Peyer's patch (tissue), 4 donors: ENCODE measurements at regions not wholly inside any gene's neighbourhood (a gene's known extent, or its start where the extent isn't known, plus 50 kb on each side); places are given as distances from the start of the nearest gene placed in this dataset.

Experiments
- DNase-seq, 3 donors: peaks; one replicate each; pipeline ENCODE4 v3.0.0-alpha.2; 2017 to 2019
- H3K27ac ChIP-seq, 4 donors: fragments of 200-600 bp; sonication (generic); one replicate each; pipeline ENCODE4 v1.5.1; 2016 to 2019
- H3K27me3 ChIP-seq, 2 donors: fragments of 200-600 bp; sonication (generic); one replicate each; pipeline ENCODE4 v1.5.1; 2019
- H3K36me3 ChIP-seq, 3 donors: fragments of 200-600 bp; sonication (generic); one replicate each; pipeline ENCODE4 v1.5.1; 2016 to 2019
- H3K4me1 ChIP-seq, 4 donors: fragments of 200-600 bp; sonication (generic); one replicate each; pipeline ENCODE4 v1.5.1; 2016 to 2019
- H3K4me3 ChIP-seq, 4 donors: fragments of 200-600 bp; sonication (generic); 1 replicate in 3 of 4; 2 replicates in 1 of 4; pipeline ENCODE4 v1.5.1; 2016 to 2019; ENCODE audit warnings: mild to moderate bottlenecking in 1 of 4
- H3K9me3 ChIP-seq, 4 donors: fragments of 200-600 bp; sonication (generic); one replicate each; pipeline ENCODE4 v1.5.1; 2016 to 2019; ENCODE audit warnings: mild to moderate bottlenecking in 1 of 4
- CTCF ChIP-seq, 6 experiments: fragments of 450-650 bp in 4 of 6; fragments of 200-600 bp in 2 of 6; sonication (generic) in 1 of 6; IDR thresholded peaks; one replicate each; pipeline ENCODE4 v1.5.1; 2017 to 2019; ENCODE audit warnings: antibody characterized with exemption in 6 of 6, mild to moderate bottlenecking in 3 of 6, moderate library complexity in 1 of 6
- POLR2A ChIP-seq, 2 donors: fragments of 450-650 bp; IDR thresholded peaks; one replicate each; pipeline ENCODE4 v1.5.1; 2017; ENCODE audit warnings: antibody characterized with exemption in 2 of 2, mild to moderate bottlenecking in 2 of 2, moderate library complexity in 2 of 2

- H3K27me3 ChIP-seq = no peaks in the 10 kb centered on the region
- H3K27ac ChIP-seq = no peak overlapping the region
- DNase-seq = no peak
- no peaks in the 10 kb centered on the region for H3K36me3 ChIP-seq
- H3K4me1 ChIP-seq = no peaks in the 10 kb centered on the region
- no peak overlapping the region for H3K4me3 ChIP-seq
- H3K9me3 ChIP-seq = no peaks in the 10 kb centered on the region
- TF ChIP-seq POLR2A (IDR thresholded peaks at IDR 0.05) = no peak
- TF ChIP-seq CTCF (IDR thresholded peaks at IDR 0.05) = no peak
These were observed 105.0 kb upstream of the NANOS1 start for GRCh38 chr10:118924493-118924892.

GRCh38 chr10:118925404-118926071, 104.0 kb upstream of the NANOS1 start:
- no peaks in the 10 kb centered on the region for H3K27me3 ChIP-seq
- no peak for TF ChIP-seq CTCF (IDR thresholded peaks at IDR 0.05)
- TF ChIP-seq POLR2A (IDR thresholded peaks at IDR 0.05) = no peak
- peaks cover 0 to 1% (median 0%) of the 10 kb centered on the region in 4 donors for H3K9me3 ChIP-seq
- H3K36me3 ChIP-seq = no peaks in the 10 kb centered on the region
- no peak for DNase-seq
- H3K4me1 ChIP-seq = no peaks in the 10 kb centered on the region
- no peak overlapping the region for H3K27ac ChIP-seq
- no peak overlapping the region for H3K4me3 ChIP-seq

GRCh38 chr10:118926072-118926417, 103.5 kb upstream of the NANOS1 start:
- TF ChIP-seq POLR2A (IDR thresholded peaks at IDR 0.05) = no peak
- TF ChIP-seq CTCF (IDR thresholded peaks at IDR 0.05) = no peak
- DNase-seq = no peak

GRCh38 chr10:118926441-118926840, 103.1 kb upstream of the NANOS1 start:
- H3K36me3 ChIP-seq = no peaks in the 10 kb centered on the region
- TF ChIP-seq POLR2A (IDR thresholded peaks at IDR 0.05) (no peak), CTCF (IDR thresholded peaks at IDR 0.05) (no peak)
- no peak overlapping the region for H3K27ac ChIP-seq
- DNase-seq = no peak
- peaks cover 0 to 3% (median 0%) of the 10 kb centered on the region in 4 donors for H3K9me3 ChIP-seq
- no peaks in the 10 kb centered on the region for H3K27me3 ChIP-seq
- H3K4me3 ChIP-seq = no peak overlapping the region
- no peaks in the 10 kb centered on the region for H3K4me1 ChIP-seq

More at GRCh38 chr10:118926072-118926417, 103.5 kb upstream of the NANOS1 start:
- no peak overlapping the region for H3K27ac ChIP-seq
- H3K27me3 ChIP-seq = no peaks in the 10 kb centered on the region
- H3K4me3 ChIP-seq = no peak overlapping the region
- H3K36me3 ChIP-seq = no peaks in the 10 kb centered on the region
- peaks cover 0 to 3% (median 0%) of the 10 kb centered on the region in 4 donors for H3K9me3 ChIP-seq
- no peaks in the 10 kb centered on the region for H3K4me1 ChIP-seq

- no peaks in the 10 kb centered on the region for H3K36me3 ChIP-seq
- TF ChIP-seq CTCF (IDR thresholded peaks at IDR 0.05) (no peak), POLR2A (IDR thresholded peaks at IDR 0.05) (no peak)
- no peak overlapping the region for H3K4me3 ChIP-seq
- H3K9me3 ChIP-seq = peaks cover 0 to 8% (median 0%) of the 10 kb centered on the region in 4 donors
- DNase-seq = no peak
- H3K4me1 ChIP-seq = no peaks in the 10 kb centered on the region
- no peaks in the 10 kb centered on the region for H3K27me3 ChIP-seq
- no peak overlapping the region for H3K27ac ChIP-seq
These were observed 102.6 kb upstream of the NANOS1 start for GRCh38 chr10:118926903-118927302.

- H3K36me3 ChIP-seq = no peaks in the 10 kb centered on the region
- DNase-seq = no peak
- H3K9me3 ChIP-seq = peaks cover 0 to 10% (median 0%) of the 10 kb centered on the region in 4 donors
- TF ChIP-seq CTCF (IDR thresholded peaks at IDR 0.05) (no peak), POLR2A (IDR thresholded peaks at IDR 0.05) (no peak)
- no peaks in the 10 kb centered on the region for H3K4me1 ChIP-seq
- no peaks in the 10 kb centered on the region for H3K27me3 ChIP-seq
- H3K27ac ChIP-seq = no peak overlapping the region
- H3K4me3 ChIP-seq = no peak overlapping the region
These were observed 102.2 kb upstream of the NANOS1 start for GRCh38 chr10:118927321-118927720.
